ENCODE measurements at regions not wholly inside any gene's neighbourhood (a gene's known extent, or its start where the extent isn't known, plus 50 kb on each side); places are given as distances from the start of the nearest gene placed in this dataset.

DNA sequence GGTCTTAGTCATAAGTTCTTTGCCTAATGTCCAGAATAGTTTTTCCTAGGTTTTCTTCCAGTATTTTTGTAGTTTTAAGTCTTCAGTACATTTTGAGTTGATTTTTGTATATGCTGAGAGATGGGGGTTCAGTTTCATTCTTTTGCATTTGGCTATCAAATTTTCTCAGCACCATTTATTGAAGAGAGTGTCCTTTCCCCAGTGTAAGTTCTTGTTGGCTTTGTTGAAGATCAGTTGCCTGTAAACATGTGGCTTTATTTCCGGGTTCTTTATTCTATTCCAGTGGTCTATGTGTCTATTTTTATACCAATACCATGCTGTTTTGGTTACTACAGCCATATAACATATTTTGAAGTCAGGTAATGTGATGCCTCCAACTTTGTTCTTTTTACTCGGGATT, 87.5 kb upstream of the MYCN start:
- no peak for TF ChIP-seq CTCF (IDR thresholded peaks at IDR 0.05 in 4 of 5, conservative IDR thresholded peaks at IDR 0.05 in 1 of 5)
- no peak for TF ChIP-seq POLR2A (IDR thresholded peaks at IDR 0.05)
